Stimulated activated CD8-positive, alpha-beta memory T cell treated with anti-CD3 and anti-CD28 coated beads, Interleukin-7, amount 100 ng/mL, for 48 hours (primary cell): ENCODE measurements at regions not wholly inside any gene's neighbourhood (a gene's known extent, or its start where the extent isn't known, plus 50 kb on each side); places are given as distances from the start of the nearest gene placed in this dataset.

Source experiments
- DNase-seq, 2 donors: peaks; one replicate each; pipeline ENCODE4 v3.0.0-alpha.2; 2020; ENCODE audit warnings: low read depth in 1 of 2; ENCODE audit errors: extremely low read depth in 1 of 2

DNA sequence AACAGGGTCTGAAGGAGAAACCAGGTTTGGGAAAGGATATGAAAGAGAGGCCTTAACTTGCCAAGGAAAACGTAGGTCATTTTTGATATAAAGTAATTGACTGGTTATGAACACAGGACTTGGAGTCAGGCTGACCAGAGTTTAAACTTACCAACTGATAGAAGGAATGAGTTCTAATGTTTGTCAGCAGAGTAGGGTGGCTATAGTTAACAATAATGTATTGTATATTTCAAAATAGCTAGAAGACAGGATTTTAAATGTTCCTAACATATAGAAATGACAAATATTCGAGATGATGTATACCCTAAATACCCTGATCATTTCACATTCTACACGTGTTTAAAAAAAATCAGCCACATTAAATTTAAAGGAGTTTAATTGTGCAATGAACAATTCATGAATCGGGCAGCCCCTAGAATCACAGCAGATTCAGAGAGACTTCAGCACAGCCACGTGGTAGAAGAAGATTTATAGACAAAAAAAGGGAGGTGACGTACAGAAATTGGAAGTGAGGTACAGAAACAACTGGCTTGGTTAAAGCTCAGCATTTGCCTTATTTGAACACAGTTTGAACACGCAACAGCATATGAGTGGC, 52.5 kb upstream of the PLEKHG7 start:
- no peak for DNase-seq

DNA sequence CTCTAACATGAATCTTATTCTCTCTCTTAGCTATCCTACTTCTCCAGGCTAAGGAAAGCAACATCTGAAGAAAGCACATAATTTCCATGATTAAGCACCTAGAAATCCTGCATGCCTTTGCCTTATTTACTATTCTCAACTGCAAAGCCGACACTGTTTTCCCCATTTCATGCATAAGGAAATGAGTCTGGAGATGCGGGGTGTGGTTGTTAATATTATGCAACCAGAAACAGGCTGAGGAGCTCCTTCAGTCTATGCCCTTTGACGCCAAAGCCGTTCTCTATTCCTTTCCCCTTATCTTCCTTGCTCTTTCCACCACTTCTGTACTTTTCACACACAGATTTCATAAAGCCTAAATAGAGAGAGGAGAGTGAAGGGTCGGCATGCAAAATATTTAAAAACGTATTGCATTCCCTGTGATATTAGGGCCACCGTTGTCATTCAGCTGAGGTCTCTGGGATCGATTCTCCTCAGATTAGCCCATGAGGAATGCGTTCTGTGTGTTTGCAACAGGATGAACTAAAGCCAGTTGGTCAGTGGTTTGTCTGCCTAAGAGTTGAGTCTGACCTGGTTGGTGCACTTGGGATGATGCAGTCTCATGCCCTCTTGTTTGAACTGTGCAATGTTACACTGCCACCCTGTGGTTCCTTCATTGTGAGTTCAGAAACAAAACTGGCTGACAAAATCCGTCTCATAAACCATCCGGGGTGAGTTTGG, 53.1 kb upstream of the PLEKHG7 start:
- peak in 1 of 2 donors; percentile 25 for DNase-seq

DNA sequence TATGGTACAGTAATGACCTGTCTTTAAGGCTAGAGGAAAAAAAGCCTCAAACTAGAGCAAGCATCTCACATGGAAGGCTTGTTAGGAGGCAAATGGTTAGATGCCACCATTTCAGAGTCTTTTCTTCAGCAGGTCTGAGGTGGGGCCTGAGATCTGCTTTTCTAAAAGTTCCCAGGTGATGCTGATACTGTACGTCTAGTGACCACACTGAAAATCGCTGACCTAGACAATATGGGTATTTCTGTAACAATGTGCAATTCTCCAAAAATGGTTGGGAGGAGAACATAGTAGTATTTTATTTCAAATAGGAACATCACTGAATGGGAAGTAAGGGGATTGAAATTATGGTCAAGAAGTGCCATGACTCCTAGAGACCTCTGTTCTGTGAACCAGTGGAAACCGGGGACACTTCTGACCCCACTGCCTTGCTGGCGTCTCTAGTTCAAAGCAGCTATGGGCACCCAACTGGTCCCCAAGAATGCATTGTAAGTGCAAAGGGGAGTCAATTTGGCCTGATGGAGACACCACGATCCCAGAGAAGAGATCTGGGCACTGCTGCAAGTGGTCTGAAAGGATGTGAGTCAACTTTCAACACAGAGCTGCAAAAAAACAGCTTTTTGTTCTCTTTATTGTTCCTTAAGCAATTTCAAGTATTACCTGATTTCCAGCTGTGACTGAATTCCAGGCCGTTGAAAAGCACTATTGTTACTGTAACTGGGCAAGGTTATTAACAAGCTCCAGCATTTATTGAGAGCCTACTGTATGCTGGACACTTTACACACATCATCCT, 54.4 kb upstream of the PLEKHG7 start:
- no peak for DNase-seq

DNA sequence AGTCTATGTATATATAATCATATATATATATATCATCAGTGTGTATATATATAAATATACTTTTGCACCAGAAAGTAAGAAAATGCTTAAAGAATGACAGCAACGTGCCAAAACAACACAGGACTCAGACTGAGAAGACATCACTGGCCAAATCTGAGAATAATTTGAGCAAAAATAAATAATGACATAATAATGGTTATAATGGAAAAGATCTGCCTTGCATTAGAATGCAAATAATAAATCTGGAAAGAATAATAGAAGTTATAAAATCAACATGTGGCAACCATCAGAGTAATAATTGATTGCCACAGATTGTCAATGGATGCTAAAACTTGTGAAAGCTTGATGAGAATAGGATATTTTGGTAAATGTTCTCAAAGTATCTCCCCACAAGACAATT, 61.5 kb upstream of the PLEKHG7 start:
- no peak for DNase-seq

- DNase-seq, result no peak
Measured at GRCh38 chr12:92640691-92641090, 62.1 kb upstream of the PLEKHG7 start.

DNA sequence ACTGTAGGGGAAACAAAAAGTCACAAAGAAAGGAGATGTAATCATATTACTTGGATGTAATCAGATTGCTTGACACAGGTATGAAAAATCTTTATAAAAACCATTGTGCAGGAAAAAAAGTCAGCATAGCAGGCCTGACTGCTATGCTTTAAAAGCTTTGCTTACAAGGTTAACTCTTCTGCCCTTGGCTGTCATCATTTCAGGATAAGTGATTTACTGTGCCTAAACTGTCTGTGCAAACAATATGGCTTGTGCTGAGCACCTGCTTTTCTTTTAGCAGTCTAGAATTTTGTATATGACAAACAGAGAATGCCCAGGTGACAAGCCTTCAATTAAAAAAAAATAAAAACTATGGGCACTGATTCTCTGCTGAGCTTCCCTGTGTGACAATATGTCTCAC, 63.8 kb upstream of the PLEKHG7 start:
- no peak for DNase-seq

DNA sequence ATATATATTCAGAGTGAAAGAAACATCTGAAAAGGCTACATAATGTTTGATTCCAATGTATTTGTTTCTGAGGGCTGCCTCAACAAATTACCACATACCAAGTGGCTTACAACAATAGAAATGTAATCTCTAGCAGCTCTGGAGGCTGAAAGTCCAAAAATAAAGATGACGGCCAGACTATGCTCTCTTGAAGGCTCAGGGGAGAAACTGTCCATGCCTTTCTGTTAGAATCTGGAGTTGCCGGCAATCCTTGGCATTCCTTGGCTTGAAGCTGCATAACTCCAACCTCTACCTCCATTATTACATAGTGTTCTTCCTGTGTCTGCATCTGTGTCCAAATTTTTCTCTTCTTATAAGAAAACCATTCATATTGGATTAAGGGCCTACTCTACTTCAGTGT, 68.1 kb upstream of the PLEKHG7 start:
- DNase-seq, result no peak

- DNase-seq, result no peak
Measured at GRCh38 chr12:92634202-92634601, 68.6 kb upstream of the PLEKHG7 start.

- DNase-seq, result no peak
Measured at GRCh38 chr12:92630968-92631367, 71.8 kb upstream of the PLEKHG7 start.

DNA sequence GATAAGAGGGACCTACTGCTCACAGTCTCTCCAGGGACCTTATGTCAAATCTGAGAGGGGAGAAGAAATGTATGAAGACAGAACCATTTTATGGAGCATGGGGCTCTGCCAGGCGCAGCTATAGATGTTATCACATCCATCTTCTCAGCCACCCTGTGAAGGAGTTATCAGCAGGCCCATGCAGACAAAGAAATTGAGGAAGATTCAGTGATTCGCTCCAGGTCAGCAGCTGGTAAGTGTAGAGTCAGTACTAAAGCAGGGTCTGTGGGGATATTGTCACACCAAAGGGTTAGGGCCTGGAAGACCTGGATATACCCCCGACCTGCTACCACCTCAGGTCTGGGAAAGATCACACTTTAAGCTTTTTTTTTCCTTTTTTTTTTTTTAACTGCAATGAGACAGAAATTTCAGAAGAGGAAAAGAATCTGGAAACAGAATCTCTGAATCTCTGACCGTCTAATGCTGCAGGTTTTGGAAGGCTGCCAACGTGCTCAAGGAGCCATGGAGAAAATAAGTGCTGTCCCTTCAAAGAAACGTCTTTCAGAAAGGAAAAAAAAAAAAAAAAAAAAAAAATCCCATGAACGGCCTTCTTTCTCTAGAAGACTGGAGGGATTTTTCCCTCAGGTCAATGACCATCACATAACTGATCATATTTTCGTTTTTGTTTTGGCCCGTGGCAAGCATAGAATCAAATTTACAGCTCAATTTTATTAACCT, 73.3 kb upstream of the PLEKHG7 start:
- no peak for DNase-seq

GRCh38 chr12:92628476-92628875, 74.3 kb upstream of the PLEKHG7 start:
- no peak for DNase-seq

DNA sequence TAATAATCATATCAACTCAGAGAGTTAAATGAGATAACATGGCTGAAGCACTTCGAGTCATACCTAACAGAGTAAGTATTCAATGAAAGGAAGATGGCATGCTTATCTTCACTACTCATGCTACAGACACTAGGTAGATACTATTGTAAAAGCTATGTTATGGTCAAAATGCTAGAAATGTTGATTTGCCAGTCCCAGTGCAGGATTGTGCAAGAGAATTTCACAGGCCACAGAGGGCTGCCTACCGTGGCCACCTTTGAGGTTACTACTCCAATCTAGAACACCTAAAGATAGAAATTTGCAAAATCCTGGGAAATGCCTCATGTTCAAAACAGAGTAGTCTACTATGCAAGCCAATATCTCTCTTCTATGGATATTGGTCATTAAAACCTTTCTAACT, 75.3 kb upstream of the PLEKHG7 start:
- no peak for DNase-seq

DNA sequence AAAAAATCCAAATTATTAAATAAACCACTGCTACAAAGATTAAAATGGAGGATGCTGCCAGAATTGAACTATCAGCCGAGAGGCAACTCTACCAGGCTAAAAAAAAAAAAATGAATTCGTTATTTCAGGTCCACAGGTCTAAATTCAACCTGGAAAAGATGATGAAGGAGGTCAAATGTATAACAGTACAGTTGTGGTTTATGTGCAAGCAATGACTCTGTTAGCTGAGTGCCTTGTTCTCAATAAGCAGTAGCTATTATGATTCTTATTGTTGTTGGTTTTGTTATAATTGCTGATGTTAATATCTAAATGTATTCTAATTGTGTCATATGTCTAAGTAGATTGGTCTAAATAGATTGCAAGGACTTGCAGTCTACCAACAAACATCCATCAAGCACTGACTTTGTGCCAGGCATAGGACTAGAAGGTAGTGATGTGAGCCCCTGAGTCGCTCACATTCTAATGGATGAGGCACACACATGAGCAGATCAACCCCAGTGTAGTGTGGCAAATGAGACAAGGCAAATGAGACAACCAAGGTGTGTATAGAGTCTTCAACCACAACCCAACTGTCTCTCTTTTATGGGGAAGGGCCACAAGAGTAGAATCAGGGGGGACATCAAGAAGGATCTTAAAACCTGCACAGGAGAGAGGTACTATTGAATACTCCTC, 77.0 kb upstream of the PLEKHG7 start:
- DNase-seq, result no peak

GRCh38 chr12:92624236-92624635, 78.6 kb upstream of the PLEKHG7 start:
- no peak for DNase-seq

GRCh38 chr12:92623386-92623785, 79.4 kb upstream of the PLEKHG7 start:
- DNase-seq, result no peak

DNA sequence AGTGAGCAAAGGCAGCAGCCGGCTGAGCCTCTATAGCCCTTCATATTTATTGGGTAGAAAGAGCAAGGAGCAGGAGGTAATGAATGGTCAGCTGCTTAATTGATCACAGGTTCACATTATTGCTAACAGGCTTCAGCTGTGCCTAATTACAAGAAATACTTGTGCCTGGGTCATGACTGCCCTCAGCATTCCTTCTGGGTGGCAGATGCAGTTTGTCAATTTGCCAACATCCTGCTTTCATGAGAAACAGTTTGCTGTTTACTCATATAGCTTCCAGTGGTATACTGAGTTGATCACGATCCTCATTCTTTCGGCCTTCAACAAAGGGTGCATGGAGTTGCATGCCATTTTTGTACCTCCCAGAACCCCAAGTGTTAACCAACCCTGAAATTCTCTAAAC, 81.0 kb upstream of the PLEKHG7 start:
- DNase-seq, result no peak

GRCh38 chr12:92621312-92621711, 81.5 kb upstream of the PLEKHG7 start:
- no peak for DNase-seq

DNA sequence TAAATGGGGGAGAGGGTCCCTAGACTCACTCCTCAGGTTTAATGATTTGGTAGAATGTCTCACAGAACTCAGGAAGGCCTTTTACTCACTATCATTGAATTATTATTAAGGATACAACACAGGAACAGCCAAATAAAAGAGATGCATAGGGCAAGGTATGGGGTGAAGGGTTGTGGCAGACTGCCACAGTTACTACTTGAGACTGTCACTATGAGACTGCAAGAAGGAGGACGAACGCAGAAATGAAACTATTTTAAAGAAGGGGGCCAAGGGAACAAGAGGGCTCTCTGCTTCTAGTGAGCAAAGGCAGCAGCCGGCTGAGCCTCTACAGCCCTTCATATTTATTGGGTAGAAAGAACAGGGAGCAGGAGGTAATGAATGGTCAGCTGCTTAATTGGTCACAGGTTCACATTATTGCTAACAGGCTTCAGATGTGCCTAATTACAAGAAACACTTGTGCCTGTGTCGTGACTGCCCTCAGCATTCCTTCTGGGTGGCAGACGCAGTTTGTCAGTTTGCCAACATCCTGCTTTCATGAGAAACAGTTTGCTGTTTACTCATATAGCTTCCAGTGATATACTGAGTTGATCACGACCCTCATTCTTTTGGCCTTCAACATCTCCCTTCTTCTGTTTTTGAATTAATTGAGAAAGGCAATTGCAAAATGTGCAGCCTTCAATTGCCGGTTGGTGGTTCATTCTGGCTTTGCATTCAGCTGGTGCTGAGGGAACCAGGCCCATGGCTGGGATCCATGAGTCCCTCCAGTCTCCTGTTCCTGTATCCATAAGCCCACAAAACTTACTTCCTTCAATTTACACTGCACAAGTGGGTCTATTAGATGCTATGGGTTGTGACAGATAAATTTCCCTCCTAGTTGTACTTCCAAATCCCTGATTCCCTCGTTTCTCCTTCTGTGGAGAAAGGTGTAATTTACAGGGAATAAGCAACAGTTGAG, 82.8 kb upstream of the PLEKHG7 start:
- DNase-seq, result no peak

DNA sequence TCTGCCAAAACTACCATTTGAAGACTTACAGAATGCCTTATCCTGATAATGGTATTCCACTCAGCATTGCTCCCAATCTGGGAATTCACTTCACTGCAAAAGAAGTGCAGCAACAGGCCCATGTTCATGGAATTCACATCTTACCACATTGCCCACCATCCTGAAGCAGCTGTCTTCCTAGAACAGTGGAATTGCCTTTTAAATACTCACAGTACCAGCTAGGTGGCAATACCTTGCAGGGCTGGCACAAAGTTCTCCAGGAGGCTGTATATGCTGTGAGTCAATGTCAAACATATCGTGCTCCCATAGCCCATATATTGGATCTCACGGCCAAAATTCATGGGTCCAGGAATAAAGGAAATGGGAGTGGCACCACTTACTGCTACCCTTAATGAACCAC, 83.8 kb upstream of the PLEKHG7 start:
- no peak for DNase-seq

GRCh38 chr12:92615703-92616102, 87.1 kb upstream of the PLEKHG7 start:
- no peak for DNase-seq
